ENCODE measurements at regions not wholly inside any gene's neighbourhood (a gene's known extent, or its start where the extent isn't known, plus 50 kb on each side); places are given as distances from the start of the nearest gene placed in this dataset.

DNA sequence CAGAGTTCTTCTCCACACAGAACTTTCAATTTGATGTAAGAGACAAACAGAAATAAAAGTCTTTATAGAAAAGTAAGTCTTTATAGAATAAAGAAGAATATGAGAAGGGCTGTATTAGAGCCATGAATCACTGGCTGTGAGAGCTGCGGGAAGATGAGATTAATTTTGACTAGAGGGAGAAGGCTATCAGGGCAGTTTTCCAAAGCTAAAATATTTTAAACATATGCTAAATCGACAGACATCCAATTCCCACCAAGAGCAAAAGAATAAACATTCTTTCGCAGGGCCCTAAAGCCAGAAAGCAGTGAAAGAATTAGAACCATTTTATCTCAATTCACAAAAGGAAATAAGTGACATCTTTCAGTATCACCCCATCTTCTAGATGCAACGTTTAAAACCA, 208.3 kb upstream of the MAP3K1 start:
- H3K4me1 Mint-ChIP-seq = peaks cover 28 to 67% (median 29%) of the 10 kb centered on the region in 3 donors
- H3K9me3 Mint-ChIP-seq = peaks cover 0 to 9% (median 5%) of the 10 kb centered on the region in 5 donors
- peaks cover 0 to 19% (median 0%) of the 10 kb centered on the region in 3 donors for H3K36me3 Mint-ChIP-seq
- H3K4me1 ChIP-seq (ENCODE audit: insufficient read depth, low read length) = peaks cover 22% of the 10 kb centered on the region
- H3K27ac ChIP-seq (ENCODE audit: low read depth, low read length) = no peak overlapping the region
- no peaks in the 10 kb centered on the region for H3K36me3 ChIP-seq (ENCODE audit: insufficient read depth, low read length)
- H3K27me3 ChIP-seq (ENCODE audit: insufficient read depth, low read length, poor library complexity, severe bottlenecking) = no peaks in the 10 kb centered on the region
- no peak overlapping the region for H3K4me3 Mint-ChIP-seq
- DNase-seq = no peak
- peaks cover 0 to 10% of the 10 kb centered on the region in 2 donors for H3K27me3 Mint-ChIP-seq
- H3K9me3 ChIP-seq (ENCODE audit: low read length) = no peaks in the 10 kb centered on the region
- ChIA-PET POLR2A (no interaction called here), CTCF (interaction anchor here (0.9 kb wide), 1 partner anchor 10 kb away, joined by 3 read pairs; no protein-coding TSS in a partner anchor)
- no peak overlapping the region for H3K4me3 ChIP-seq (ENCODE audit: low read length)
- H3K27ac Mint-ChIP-seq = no peak overlapping the region

DNA sequence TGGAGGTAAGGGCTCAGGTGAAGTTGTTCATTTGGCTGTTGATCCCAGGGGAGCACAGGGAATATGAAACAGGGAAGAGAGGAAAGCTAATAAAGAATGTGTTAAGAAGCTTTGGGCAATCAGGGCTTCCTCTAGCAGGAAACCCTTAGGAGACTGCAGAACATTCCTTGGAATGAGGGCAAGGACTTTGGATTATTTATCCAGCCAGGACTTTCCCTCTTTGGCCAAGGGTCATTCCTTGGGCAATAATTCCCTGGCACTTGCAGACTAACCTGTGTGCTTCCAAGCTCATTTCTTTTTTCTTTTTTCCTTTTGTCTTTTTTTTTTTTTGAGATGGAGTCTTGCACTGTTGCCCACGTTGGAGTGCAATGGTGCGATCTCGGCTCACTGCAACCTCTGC, 209.2 kb upstream of the MAP3K1 start:
- Mint-ChIP-seq H3K4me3 (no peak overlapping the region), H3K27ac (peak overlapping the region in 1 of 8 donors; percentile 80), H3K36me3 (peaks cover 0 to 12% (median 0%) of the 10 kb centered on the region in 3 donors), H3K4me1 (peaks cover 21 to 64% (median 22%) of the 10 kb centered on the region in 3 donors), H3K9me3 (peaks cover 0 to 3% (median 2%) of the 10 kb centered on the region in 5 donors), H3K27me3 (peaks cover 0 to 12% of the 10 kb centered on the region in 2 donors)
- peaks cover 15% of the 10 kb centered on the region for H3K4me1 ChIP-seq (ENCODE audit: insufficient read depth, low read length)
- no peak overlapping the region for H3K27ac ChIP-seq (ENCODE audit: low read depth, low read length)
- no peak for DNase-seq
- H3K27me3 ChIP-seq (ENCODE audit: insufficient read depth, low read length, poor library complexity, severe bottlenecking) = no peaks in the 10 kb centered on the region
- no peak overlapping the region for H3K4me3 ChIP-seq (ENCODE audit: low read length)
- POLR2A ChIA-PET = no interaction called here
- CTCF ChIA-PET = no interaction called here
- no peaks in the 10 kb centered on the region for H3K9me3 ChIP-seq (ENCODE audit: low read length)
- no peaks in the 10 kb centered on the region for H3K36me3 ChIP-seq (ENCODE audit: insufficient read depth, low read length)

DNA sequence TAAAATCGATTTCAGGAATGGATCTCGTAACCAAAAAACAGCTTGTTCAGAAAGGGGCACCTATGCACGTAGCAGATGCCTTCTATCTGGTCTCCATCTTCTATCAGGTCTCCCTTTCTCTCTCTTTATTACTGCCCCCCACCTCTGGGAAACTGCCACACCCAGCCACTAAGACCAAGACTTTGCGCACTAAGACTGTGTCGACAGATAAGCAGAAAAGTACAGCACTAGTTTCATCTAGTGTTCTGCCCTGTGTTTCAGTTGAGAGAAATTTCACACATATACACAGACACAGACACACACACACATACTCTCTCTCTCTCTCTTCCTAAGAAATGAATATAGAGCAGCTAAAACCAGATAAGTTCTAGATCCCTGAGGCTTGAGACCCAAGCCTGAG, 210.1 kb upstream of the MAP3K1 start:
- no peak overlapping the region for H3K4me3 ChIP-seq (ENCODE audit: low read length)
- H3K9me3 Mint-ChIP-seq = no peaks in the 10 kb centered on the region
- DNase-seq = no peak
- POLR2A ChIA-PET = no interaction called here
- H3K9me3 ChIP-seq (ENCODE audit: low read length) = no peaks in the 10 kb centered on the region
- peaks cover 12 to 64% (median 17%) of the 10 kb centered on the region in 3 donors for H3K4me1 Mint-ChIP-seq
- no peaks in the 10 kb centered on the region for H3K36me3 ChIP-seq (ENCODE audit: insufficient read depth, low read length)
- H3K27me3 Mint-ChIP-seq = peaks cover 3 to 15% of the 10 kb centered on the region in 2 donors
- H3K4me3 Mint-ChIP-seq = no peak overlapping the region
- H3K4me1 ChIP-seq (ENCODE audit: insufficient read depth, low read length) = peaks cover 9% of the 10 kb centered on the region
- peak overlapping the region in 1 of 8 donors; percentile 13 for H3K27ac Mint-ChIP-seq
- no peaks in the 10 kb centered on the region for H3K27me3 ChIP-seq (ENCODE audit: insufficient read depth, low read length, poor library complexity, severe bottlenecking)
- peaks cover 0 to 9% (median 0%) of the 10 kb centered on the region in 3 donors for H3K36me3 Mint-ChIP-seq
- H3K27ac ChIP-seq (ENCODE audit: low read depth, low read length) = no peak overlapping the region
- CTCF ChIA-PET = no interaction called here

DNA sequence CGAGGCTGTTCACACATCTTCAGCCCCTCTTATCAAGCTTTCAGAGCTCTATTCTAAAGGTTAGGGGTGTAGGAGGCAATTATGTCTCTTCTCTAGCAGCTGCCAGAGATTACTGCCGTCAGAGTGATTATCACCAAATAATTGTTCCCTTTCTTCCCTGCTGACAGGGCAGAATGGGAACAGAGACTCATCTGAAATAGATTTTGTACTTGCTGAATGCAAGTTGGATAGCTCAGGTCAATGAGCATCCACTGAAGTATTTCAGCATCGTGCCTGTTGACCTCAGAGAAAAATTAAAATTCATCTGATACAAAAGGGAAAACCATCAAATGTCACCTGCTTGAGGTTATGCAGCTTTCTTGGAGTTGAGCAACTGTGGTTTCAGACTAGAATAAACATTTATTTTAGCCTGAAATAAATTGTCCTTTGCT, 213.7 kb upstream of the MAP3K1 start:
- Mint-ChIP-seq H3K4me3 (no peak overlapping the region), H3K4me1 (peaks cover 5 to 52% (median 13%) of the 10 kb centered on the region in 3 donors)
- POLR2A ChIA-PET = no interaction called here

DNA sequence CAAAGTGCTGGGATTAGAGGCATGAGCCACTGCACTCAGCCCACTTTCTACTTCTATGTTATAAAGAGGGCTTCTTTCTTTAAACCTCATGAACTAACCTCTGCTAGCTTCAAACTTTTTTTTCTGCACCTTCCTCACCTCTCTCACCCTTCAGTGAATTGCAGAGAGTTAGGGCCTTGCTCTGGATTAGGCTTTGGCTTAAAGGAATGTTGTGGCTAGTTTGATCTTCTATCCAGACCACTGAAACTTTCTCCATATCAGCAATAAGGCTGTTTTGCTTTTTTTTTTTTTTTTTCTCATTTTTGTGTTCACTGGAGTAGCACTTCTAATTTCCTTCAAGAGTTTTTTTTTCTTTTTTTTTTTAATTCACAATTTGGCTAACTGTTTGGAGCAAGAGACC, 216.4 kb upstream of the MAP3K1 start:
- H3K4me1 ChIP-seq (ENCODE audit: insufficient read depth, low read length) = no peaks in the 10 kb centered on the region
- H3K9me3 Mint-ChIP-seq = no peaks in the 10 kb centered on the region
- no peaks in the 10 kb centered on the region for H3K27me3 ChIP-seq (ENCODE audit: insufficient read depth, low read length, poor library complexity, severe bottlenecking)
- no peaks in the 10 kb centered on the region for H3K9me3 ChIP-seq (ENCODE audit: low read length)
- H3K36me3 ChIP-seq (ENCODE audit: insufficient read depth, low read length) = no peaks in the 10 kb centered on the region
- H3K4me3 ChIP-seq (ENCODE audit: low read length) = no peak overlapping the region
- DNase-seq = no peak
- CTCF ChIA-PET = no interaction called here
- H3K4me3 Mint-ChIP-seq = no peak overlapping the region
- H3K27me3 Mint-ChIP-seq = peaks cover 3 to 11% of the 10 kb centered on the region in 2 donors
- H3K27ac ChIP-seq (ENCODE audit: low read depth, low read length) = no peak overlapping the region
- H3K36me3 Mint-ChIP-seq = no peaks in the 10 kb centered on the region
- POLR2A ChIA-PET = interaction anchor here (0.7 kb wide), 1 partner anchor 10 kb away, joined by 20 read pairs; no protein-coding TSS in a partner anchor
- no peak overlapping the region for H3K27ac Mint-ChIP-seq
- H3K4me1 Mint-ChIP-seq = peaks cover 5 to 41% (median 13%) of the 10 kb centered on the region in 3 donors

More for the DNA sequence above, 213.7 kb upstream of the MAP3K1 start:
- Histone ChIP-seq H3K27me3 (ENCODE audit: insufficient read depth, low read length, poor library complexity, severe bottlenecking) (no peaks in the 10 kb centered on the region), H3K36me3 (ENCODE audit: insufficient read depth, low read length) (no peaks in the 10 kb centered on the region), H3K4me3 (ENCODE audit: low read length) (no peak overlapping the region), H3K27ac (ENCODE audit: low read depth, low read length) (no peak overlapping the region), H3K4me1 (ENCODE audit: insufficient read depth, low read length) (no peaks in the 10 kb centered on the region), H3K9me3 (ENCODE audit: low read length) (no peaks in the 10 kb centered on the region)
- Mint-ChIP-seq H3K9me3 (no peaks in the 10 kb centered on the region), H3K27me3 (peaks cover 3 to 19% of the 10 kb centered on the region in 2 donors), H3K27ac (peak overlapping the region in 2 of 8 donors; percentile 13 to 23), H3K36me3 (peaks cover 0 to 9% (median 0%) of the 10 kb centered on the region in 3 donors)
- DNase-seq = no peak
- CTCF ChIA-PET = no interaction called here

DNA sequence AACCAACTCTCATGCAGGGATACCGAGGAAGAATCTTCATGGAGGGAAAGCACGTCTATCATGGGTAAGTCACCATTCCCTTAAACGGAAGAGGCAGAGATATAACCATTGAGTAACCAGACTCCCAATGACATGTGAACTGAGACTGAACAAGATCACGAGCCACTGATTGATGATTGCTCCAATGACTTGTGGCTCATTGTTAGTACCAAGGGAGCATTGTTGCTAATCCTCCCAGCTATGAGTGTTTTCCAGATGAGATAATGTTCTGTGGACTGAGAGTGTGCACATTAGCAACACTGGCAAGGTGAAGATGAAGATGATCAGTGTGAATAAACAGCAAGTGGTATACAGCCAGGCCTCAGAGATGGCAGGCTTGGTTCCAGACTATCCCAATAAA, 219.2 kb upstream of the MAP3K1 start:
- DNase-seq = no peak
- ChIA-PET POLR2A (no interaction called here), CTCF (no interaction called here)
- Histone ChIP-seq H3K4me1 (ENCODE audit: insufficient read depth, low read length) (no peaks in the 10 kb centered on the region), H3K9me3 (ENCODE audit: low read length) (no peaks in the 10 kb centered on the region), H3K27me3 (ENCODE audit: insufficient read depth, low read length, poor library complexity, severe bottlenecking) (no peaks in the 10 kb centered on the region), H3K27ac (ENCODE audit: low read depth, low read length) (no peak overlapping the region), H3K4me3 (ENCODE audit: low read length) (no peak overlapping the region), H3K36me3 (ENCODE audit: insufficient read depth, low read length) (no peaks in the 10 kb centered on the region)
- Mint-ChIP-seq H3K36me3 (no peaks in the 10 kb centered on the region), H3K27ac (no peak overlapping the region), H3K9me3 (no peaks in the 10 kb centered on the region), H3K4me3 (no peak overlapping the region), H3K4me1 (peaks cover 0 to 15% (median 7%) of the 10 kb centered on the region in 3 donors), H3K27me3 (peaks cover 3 to 6% of the 10 kb centered on the region in 2 donors)

DNA sequence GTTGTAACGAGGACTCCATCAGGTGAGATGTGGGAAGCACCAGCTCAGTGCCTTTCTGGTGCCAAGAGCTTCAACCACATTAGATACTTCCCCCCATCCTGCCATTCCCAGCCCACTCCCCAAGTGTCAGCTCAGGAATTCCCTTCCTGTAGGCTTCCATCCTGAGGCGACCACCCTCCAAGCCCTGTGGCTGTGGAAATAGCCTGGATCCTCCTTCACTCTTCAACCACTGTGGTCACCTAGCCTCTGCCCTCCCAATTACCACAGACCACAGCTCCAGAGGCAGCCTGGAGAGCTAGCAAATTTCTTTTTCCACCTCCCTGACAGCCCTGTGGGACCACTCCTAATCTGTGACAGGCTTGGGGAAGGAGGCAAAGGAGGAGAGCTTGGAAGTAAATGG, 219.8 kb upstream of the MAP3K1 start:
- Histone ChIP-seq H3K27me3 (ENCODE audit: insufficient read depth, low read length, poor library complexity, severe bottlenecking) (no peaks in the 10 kb centered on the region), H3K9me3 (ENCODE audit: low read length) (no peaks in the 10 kb centered on the region), H3K27ac (ENCODE audit: low read depth, low read length) (no peak overlapping the region), H3K36me3 (ENCODE audit: insufficient read depth, low read length) (no peaks in the 10 kb centered on the region), H3K4me3 (ENCODE audit: low read length) (no peak overlapping the region), H3K4me1 (ENCODE audit: insufficient read depth, low read length) (no peaks in the 10 kb centered on the region)
- H3K27me3 Mint-ChIP-seq = peaks cover 3% of the 10 kb centered on the region in 2 donors
- no peaks in the 10 kb centered on the region for H3K36me3 Mint-ChIP-seq
- no peak overlapping the region for H3K27ac Mint-ChIP-seq
- ChIA-PET CTCF (no interaction called here), POLR2A (no interaction called here)
- no peaks in the 10 kb centered on the region for H3K9me3 Mint-ChIP-seq
- no peak for DNase-seq
- no peak overlapping the region for H3K4me3 Mint-ChIP-seq
- peaks cover 0 to 9% (median 7%) of the 10 kb centered on the region in 3 donors for H3K4me1 Mint-ChIP-seq

DNA sequence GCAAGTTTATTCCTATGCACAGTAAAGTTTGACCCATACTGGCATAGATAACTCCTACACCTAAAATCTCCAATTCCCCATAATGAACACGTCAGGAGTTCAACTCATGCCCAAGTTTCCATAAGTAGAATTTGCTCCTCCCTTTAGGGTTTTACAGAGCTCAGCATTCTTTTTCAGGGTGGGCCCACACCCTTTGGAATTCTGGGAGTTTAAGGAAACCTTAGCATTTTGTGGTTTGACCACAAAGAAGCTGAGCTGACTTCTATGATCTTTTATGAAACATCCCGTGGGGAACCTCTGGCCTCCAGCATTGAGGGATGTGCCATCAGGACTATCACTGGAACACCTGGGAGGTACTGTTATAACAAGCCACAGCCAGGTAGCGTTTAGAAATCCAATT, 220.6 kb upstream of the MAP3K1 start:
- H3K36me3 ChIP-seq (ENCODE audit: insufficient read depth, low read length) = no peaks in the 10 kb centered on the region
- H3K4me3 Mint-ChIP-seq = no peak overlapping the region
- ChIA-PET CTCF (no interaction called here), POLR2A (no interaction called here)
- no peaks in the 10 kb centered on the region for H3K27me3 ChIP-seq (ENCODE audit: insufficient read depth, low read length, poor library complexity, severe bottlenecking)
- H3K27ac Mint-ChIP-seq = peak overlapping the region in 1 of 8 donors; percentile 42
- H3K9me3 ChIP-seq (ENCODE audit: low read length) = no peaks in the 10 kb centered on the region
- H3K27me3 Mint-ChIP-seq = peaks cover 0 to 3% of the 10 kb centered on the region in 2 donors
- no peak overlapping the region for H3K27ac ChIP-seq (ENCODE audit: low read depth, low read length)
- no peaks in the 10 kb centered on the region for H3K36me3 Mint-ChIP-seq
- H3K4me1 Mint-ChIP-seq = peaks cover 0 to 11% (median 9%) of the 10 kb centered on the region in 3 donors
- no peak overlapping the region for H3K4me3 ChIP-seq (ENCODE audit: low read length)
- peaks cover 2% of the 10 kb centered on the region for H3K4me1 ChIP-seq (ENCODE audit: insufficient read depth, low read length)
- no peak for DNase-seq
- H3K9me3 Mint-ChIP-seq = no peaks in the 10 kb centered on the region
